ENCODE measurements at regions not wholly inside any gene's neighbourhood (a gene's known extent, or its start where the extent isn't known, plus 50 kb on each side); places are given as distances from the start of the nearest gene placed in this dataset.

GRCh38 chr20:47859278-47859677 is 74.0 kb upstream of the SULF2 start:
- no peak for TF ChIP-seq POLR2A (IDR thresholded peaks at IDR 0.05; ENCODE audit: low read depth, low read length)
- TF ChIP-seq POLR2AphosphoS5 (IDR thresholded peaks at IDR 0.05; ENCODE audit: low read depth, low read length): no peak
- TF ChIP-seq TAF1 (IDR thresholded peaks at IDR 0.05; ENCODE audit: borderline replicate concordance, low read depth, low read length): no peak
